ENCODE measurements at regions not wholly inside any gene's neighbourhood (a gene's known extent, or its start where the extent isn't known, plus 50 kb on each side); places are given as distances from the start of the nearest gene placed in this dataset.

DNA sequence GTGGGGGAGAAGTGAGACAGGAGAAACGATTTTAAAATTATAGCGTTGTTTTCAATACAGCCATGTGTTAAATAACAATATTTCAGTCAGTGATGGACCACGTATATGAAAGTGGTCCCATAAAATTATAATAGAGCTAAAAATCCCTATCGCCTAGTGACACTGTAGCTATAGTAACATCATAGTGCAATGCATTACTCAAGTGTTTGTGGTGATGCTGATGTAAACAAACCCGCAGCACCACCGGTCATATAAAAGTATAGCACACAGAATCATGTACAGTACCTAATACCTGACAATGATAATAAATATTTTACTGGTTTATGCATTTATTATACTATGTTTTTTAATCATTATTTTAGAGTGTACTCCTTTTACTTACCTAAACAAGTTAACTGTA, 407.4 kb upstream of the SEMA6A start:
- Mint-ChIP-seq H3K9me3 (peaks cover 7% of the 10 kb centered on the region; the same call in 2 of the 3 replicates), H3K27ac (no peak overlapping the region), H3K27me3 (ENCODE audit: insufficient read depth, low read depth, poor library complexity) (no peaks in the 10 kb centered on the region), H3K36me3 (ENCODE audit: low read depth) (peaks cover 2% of the 10 kb centered on the region; the same call in 2 of the 3 replicates), H3K4me3 (no peak overlapping the region), H3K4me1 (no peaks in the 10 kb centered on the region)
- H2AFZ ChIP-seq, result no peak overlapping the region
- ATAC-seq (no peak), DNase-seq (ENCODE audit: low spot score) (no peak)
- no peaks in the 10 kb centered on the region for H3K79me2 ChIP-seq (replicated peaks; ENCODE audit: insufficient read depth)
- H3K27ac ChIP-seq (ENCODE audit: low read depth), result no peak overlapping the region
- H3K27me3 ChIP-seq (ENCODE audit: insufficient read depth), result no peaks in the 10 kb centered on the region
- no peaks in the 10 kb centered on the region for H3F3A ChIP-seq (replicated peaks; ENCODE audit: low read depth)
- no peak overlapping the region for H3K4me3 ChIP-seq
- H3K4me1 ChIP-seq (ENCODE audit: insufficient read depth), result no peaks in the 10 kb centered on the region
- H3K9me2 ChIP-seq (ENCODE audit: insufficient read depth), result no peaks in the 10 kb centered on the region
- no peaks in the 10 kb centered on the region for H4K20me1 ChIP-seq (replicated peaks; ENCODE audit: insufficient read depth)
- no peak overlapping the region for H3K4me2 ChIP-seq
- H3K36me3 ChIP-seq (ENCODE audit: insufficient read depth), result no peaks in the 10 kb centered on the region
- TF ChIP-seq CREB1 (CRISPR knock-in tag; IDR thresholded peaks at IDR 0.05; ENCODE audit: low read depth) (no peak), EZH2phosphoT487 (IDR thresholded peaks at IDR 0.05; ENCODE audit: unreplicated experiment) (no peak), ZNF114 (CRISPR knock-in tag; IDR thresholded peaks at IDR 0.05) (no peak), POLR2AphosphoS5 (IDR thresholded peaks at IDR 0.05; ENCODE audit: low read depth) (no peak)
- TF ChIP-seq, protein P1, sequence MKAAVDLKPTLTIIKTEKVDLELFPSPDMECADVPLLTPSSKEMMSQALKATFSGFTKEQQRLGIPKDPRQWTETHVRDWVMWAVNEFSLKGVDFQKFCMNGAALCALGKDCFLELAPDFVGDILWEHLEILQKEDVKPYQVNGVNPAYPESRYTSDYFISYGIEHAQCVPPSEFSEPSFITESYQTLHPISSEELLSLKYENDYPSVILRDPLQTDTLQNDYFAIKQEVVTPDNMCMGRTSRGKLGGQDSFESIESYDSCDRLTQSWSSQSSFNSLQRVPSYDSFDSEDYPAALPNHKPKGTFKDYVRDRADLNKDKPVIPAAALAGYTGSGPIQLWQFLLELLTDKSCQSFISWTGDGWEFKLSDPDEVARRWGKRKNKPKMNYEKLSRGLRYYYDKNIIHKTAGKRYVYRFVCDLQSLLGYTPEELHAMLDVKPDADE (IDR thresholded peaks at IDR 0.05), result no peak
- TF ChIP-seq, protein P2, sequence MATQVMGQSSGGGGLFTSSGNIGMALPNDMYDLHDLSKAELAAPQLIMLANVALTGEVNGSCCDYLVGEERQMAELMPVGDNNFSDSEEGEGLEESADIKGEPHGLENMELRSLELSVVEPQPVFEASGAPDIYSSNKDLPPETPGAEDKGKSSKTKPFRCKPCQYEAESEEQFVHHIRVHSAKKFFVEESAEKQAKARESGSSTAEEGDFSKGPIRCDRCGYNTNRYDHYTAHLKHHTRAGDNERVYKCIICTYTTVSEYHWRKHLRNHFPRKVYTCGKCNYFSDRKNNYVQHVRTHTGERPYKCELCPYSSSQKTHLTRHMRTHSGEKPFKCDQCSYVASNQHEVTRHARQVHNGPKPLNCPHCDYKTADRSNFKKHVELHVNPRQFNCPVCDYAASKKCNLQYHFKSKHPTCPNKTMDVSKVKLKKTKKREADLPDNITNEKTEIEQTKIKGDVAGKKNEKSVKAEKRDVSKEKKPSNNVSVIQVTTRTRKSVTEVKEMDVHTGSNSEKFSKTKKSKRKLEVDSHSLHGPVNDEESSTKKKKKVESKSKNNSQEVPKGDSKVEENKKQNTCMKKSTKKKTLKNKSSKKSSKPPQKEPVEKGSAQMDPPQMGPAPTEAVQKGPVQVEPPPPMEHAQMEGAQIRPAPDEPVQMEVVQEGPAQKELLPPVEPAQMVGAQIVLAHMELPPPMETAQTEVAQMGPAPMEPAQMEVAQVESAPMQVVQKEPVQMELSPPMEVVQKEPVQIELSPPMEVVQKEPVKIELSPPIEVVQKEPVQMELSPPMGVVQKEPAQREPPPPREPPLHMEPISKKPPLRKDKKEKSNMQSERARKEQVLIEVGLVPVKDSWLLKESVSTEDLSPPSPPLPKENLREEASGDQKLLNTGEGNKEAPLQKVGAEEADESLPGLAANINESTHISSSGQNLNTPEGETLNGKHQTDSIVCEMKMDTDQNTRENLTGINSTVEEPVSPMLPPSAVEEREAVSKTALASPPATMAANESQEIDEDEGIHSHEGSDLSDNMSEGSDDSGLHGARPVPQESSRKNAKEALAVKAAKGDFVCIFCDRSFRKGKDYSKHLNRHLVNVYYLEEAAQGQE (IDR thresholded peaks at IDR 0.05; ENCODE audit: unreplicated experiment), result no peak
- TF ChIP-seq, protein P3, sequence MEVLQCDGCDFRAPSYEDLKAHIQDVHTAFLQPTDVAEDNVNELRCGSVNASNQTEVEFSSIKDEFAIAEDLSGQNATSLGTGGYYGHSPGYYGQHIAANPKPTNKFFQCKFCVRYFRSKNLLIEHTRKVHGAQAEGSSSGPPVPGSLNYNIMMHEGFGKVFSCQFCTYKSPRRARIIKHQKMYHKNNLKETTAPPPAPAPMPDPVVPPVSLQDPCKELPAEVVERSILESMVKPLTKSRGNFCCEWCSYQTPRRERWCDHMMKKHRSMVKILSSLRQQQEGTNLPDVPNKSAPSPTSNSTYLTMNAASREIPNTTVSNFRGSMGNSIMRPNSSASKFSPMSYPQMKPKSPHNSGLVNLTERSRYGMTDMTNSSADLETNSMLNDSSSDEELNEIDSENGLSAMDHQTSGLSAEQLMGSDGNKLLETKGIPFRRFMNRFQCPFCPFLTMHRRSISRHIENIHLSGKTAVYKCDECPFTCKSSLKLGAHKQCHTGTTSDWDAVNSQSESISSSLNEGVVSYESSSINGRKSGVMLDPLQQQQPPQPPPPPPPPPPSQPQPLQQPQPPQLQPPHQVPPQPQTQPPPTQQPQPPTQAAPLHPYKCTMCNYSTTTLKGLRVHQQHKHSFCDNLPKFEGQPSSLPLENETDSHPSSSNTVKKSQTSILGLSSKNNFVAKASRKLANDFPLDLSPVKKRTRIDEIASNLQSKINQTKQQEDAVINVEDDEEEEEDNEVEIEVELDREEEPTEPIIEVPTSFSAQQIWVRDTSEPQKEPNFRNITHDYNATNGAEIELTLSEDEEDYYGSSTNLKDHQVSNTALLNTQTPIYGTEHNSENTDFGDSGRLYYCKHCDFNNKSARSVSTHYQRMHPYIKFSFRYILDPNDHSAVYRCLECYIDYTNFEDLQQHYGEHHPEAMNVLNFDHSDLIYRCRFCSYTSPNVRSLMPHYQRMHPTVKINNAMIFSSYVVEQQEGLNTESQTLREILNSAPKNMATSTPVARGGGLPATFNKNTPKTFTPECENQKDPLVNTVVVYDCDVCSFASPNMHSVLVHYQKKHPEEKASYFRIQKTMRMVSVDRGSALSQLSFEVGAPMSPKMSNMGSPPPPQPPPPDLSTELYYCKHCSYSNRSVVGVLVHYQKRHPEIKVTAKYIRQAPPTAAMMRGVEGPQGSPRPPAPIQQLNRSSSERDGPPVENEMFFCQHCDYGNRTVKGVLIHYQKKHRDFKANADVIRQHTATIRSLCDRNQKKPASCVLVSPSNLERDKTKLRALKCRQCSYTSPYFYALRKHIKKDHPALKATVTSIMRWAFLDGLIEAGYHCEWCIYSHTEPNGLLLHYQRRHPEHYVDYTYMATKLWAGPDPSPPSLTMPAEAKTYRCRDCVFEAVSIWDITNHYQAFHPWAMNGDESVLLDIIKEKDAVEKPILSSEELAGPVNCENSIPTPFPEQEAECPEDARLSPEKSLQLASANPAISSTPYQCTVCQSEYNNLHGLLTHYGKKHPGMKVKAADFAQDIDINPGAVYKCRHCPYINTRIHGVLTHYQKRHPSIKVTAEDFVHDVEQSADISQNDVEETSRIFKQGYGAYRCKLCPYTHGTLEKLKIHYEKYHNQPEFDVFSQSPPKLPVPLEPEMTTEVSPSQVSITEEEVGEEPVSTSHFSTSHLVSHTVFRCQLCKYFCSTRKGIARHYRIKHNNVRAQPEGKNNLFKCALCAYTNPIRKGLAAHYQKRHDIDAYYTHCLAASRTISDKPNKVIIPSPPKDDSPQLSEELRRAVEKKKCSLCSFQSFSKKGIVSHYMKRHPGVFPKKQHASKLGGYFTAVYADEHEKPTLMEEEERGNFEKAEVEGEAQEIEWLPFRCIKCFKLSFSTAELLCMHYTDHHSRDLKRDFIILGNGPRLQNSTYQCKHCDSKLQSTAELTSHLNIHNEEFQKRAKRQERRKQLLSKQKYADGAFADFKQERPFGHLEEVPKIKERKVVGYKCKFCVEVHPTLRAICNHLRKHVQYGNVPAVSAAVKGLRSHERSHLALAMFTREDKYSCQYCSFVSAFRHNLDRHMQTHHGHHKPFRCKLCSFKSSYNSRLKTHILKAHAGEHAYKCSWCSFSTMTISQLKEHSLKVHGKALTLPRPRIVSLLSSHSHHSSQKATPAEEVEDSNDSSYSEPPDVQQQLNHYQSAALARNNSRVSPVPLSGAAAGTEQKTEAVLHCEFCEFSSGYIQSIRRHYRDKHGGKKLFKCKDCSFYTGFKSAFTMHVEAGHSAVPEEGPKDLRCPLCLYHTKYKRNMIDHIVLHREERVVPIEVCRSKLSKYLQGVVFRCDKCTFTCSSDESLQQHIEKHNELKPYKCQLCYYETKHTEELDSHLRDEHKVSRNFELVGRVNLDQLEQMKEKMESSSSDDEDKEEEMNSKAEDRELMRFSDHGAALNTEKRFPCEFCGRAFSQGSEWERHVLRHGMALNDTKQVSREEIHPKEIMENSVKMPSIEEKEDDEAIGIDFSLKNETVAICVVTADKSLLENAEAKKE (CRISPR knock-in tag; IDR thresholded peaks at IDR 0.05), result no peak

All from GM23338 (cell line).